HG02759 (cell line): ENCODE measurements at regions not wholly inside any gene's neighbourhood (a gene's known extent, or its start where the extent isn't known, plus 50 kb on each side); places are given as distances from the start of the nearest gene placed in this dataset.

ENCODE experiments used
- ATAC-seq: cut with Tn5 transposase; IDR thresholded peaks from one replicate; pipeline ENCODE4 v1.9.1; 2021; ENCODE audit warnings: mild to moderate bottlenecking, moderate library complexity; ENCODE audit not compliant: unreplicated experiment

DNA sequence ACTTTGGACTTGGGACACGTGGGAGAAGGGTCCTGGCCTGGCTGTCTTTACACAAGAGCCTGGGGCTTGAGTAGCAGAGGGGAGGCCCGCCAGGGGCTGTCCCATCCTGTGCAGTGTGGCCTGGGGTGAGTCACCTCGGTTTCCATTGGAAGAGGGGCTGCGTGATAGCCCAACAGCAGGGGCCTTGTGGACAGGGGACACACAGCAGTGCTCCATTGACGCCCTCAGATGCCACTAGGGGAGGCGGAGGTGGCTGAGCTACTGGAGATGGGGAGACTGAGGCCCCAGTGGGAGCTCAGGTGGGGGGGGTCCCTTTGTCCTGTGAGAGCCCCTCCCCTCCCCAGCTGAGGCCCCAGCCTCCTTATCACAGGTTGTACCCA lies 50.0 kb upstream of the RNU6ATAC start:
- no peak for ATAC-seq

- no peak for ATAC-seq
Observed at GRCh38 chr9:134214766-134215419, 50.5 kb upstream of the RNU6ATAC start.

- ATAC-seq = no peak
Observed at GRCh38 chr9:134215420-134215698, 51.0 kb upstream of the RNU6ATAC start.

GRCh38 chr9:134215699-134216448 lies 51.5 kb upstream of the RNU6ATAC start:
- no peak for ATAC-seq

- ATAC-seq = no peak
Observed at GRCh38 chr9:134216449-134216951, 52.1 kb upstream of the RNU6ATAC start.

DNA sequence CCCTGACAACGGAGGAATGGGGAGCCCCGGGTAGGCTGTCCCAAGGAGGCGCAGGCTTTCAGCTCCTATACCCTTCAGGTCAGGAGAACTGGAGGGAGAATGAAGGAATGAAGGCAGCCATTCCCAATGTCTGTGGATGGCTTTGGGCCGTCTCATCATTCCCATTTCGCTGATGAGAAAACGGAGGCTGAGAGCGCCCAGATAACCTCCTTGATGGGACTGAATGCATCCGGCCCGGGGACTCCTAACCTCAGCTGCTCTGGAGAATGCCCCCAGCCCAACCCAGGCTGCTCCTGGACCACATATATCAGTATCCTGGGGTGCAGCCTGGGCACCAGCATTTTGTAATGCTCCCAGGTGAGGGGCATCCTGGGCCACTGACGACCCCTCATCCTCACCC lies 52.6 kb upstream of the RNU6ATAC start:
- no peak for ATAC-seq

DNA sequence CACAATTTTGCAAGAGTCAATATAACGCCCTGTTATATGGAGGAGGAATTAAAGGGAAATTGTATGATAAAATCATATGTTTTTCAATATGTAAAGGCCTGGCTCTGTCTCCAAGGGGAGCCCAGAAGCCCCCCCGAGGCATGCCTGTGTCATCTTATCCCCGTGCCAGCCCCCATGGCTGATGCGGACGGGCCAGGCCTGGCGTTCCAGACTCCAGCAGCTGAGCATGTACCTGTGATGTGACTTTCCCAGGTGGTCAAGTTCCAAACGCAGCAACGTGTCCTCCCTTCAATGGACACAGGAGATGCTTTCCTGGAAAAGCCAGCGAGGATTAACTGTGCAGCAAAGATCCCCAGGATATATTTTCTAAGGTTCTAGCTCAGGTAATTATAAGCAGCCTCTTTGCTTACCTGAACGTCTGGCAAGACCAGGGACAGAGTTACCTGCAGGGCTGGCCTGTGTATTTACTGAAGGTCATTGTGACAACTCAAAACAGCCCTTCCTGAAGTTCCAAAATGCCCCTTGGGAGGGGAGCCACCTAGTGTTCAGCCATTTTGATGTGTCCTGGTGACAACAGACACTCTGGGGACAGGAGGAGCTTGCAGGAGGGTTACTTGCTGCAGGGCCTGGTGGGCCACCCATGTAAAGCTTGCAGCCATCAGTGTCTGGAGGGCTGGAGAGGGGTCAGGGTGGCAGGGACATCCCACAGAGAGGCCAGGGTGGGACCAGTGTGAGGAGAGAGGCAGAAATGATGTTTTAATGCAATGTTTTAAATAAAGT lies 53.3 kb upstream of the RNU6ATAC start:
- no peak for ATAC-seq

- no peak for ATAC-seq
Observed at GRCh38 chr9:134218230-134218629, 53.9 kb upstream of the RNU6ATAC start.

DNA sequence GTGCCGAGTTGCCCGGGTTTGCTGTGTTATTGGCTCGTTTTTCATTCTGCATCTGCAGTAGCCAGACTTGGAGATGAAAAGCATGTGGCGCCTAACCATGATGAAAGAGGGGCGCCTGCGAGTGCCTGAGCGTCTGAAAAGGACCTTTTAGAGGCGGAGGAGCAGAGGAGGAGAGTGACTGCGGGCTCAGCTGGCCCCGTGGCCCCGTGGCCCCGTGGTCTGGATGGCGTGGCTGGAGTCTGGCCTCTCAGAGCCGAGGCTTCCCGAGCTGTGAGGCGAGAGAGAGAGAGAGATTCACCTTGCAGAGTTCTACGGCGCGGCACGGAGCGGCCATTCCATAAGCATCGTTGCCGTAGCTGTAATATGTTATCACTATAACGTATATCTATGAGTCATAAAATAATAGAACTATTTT lies 55.3 kb upstream of the RNU6ATAC start:
- ATAC-seq = no peak

DNA sequence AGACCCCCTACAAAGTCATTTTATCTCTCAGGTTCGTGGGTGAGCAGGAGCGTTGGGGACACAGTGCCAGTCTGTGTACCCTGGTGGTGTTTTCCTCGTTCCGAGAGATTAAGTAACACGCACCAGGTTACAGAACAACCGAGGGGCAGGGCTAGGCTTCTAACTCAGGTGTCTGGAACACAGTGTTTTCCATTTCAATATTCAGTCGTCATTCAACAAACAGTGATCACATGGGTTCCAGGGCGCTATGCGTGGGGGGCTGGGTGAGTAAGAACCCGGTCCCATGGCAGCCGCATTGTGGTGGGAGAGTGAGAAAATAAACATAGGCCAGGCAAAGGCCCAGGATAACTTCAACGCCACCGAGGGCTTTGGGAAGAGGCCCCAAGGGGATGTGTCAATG lies 55.9 kb upstream of the RNU6ATAC start:
- no peak for ATAC-seq

- ATAC-seq = no peak
Observed at GRCh38 chr9:134221273-134222017, 57.1 kb upstream of the RNU6ATAC start.

DNA sequence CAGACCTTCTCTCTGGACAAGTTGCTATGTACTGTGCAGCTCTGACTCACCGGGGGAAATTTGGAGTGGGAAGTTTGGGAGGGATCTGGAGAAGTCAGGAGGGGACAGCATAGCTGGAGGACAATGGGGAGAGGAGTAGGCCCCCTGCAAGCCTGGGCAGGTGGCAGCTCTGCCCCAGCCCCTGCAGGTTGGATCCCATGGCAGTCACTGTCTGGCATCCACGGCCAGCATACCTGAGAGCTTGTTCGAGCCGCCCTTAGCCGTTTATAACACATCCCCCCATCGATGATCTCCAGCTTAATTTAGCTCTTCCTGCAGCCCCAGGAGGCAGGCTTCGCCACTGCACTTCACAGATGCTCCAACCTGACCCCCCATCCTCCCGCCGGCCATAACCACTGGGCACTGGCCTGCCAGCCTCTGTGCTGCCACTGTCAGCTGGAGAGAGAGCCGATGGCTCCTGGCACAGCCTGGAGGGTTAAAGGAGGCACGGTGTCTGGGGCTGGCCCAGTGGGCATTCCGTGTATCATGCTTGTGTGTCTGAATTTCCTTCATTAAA lies 57.7 kb upstream of the RNU6ATAC start:
- no peak for ATAC-seq

DNA sequence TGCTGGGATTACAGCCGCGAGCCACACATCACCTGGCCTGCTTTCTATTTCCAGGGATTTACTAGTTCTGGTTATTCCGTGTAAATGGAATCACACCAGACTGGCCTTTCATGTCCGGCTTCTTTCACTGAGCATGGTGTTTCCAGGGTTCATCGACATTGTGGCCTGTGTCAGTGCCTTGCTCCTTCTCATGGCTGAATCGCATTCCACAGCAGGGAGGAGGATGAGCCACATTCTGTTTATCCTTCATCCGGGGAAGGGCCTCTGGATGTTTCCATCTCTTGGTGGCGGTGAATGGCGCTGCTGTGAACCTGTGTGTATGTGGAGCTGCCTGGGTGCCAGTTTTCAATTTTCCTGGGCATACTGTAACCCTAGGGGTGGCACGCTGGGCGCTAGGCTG lies 58.7 kb upstream of the RNU6ATAC start:
- no peak for ATAC-seq

DNA sequence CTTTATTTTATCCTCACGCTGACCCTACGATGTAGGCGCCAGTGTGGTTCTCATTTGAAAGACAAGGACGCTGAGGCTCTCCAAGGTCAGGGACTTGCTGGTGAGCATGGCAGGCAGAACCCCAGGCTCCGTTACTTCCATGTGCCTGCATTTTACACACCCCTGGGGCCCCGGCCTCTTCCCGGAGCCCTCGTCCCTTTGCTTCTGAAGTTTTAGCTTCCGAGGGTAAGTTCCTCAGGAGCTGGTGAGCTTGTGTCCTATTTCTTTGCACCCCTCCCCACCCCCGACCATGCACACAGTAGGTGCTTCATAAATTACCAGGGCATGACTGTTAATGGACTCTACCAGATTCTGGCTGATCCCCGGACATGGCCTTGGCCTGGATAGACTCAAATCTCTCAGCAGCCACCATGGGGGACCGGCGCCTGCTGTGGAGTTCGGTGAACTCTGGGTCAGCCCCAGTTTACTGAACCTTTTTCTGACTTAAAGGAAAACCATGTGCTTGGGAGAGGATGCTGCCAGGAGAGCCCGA lies 59.3 kb upstream of the RNU6ATAC start:
- no peak for ATAC-seq

GRCh38 chr9:134224127-134224526 lies 59.8 kb upstream of the RNU6ATAC start:
- no peak for ATAC-seq

GRCh38 chr9:134224567-134225093 lies 60.3 kb upstream of the RNU6ATAC start:
- ATAC-seq = no peak

- no peak for ATAC-seq
Observed at GRCh38 chr9:134225186-134225585, 60.8 kb upstream of the RNU6ATAC start.

- ATAC-seq = no peak
Observed at GRCh38 chr9:134225816-134226215, 61.5 kb upstream of the RNU6ATAC start.

GRCh38 chr9:134226221-134226930 lies 62.0 kb upstream of the RNU6ATAC start:
- ATAC-seq = no peak
